Activated T-helper 2 cell treated with anti-CD3 and anti-CD28 coated beads, Interferon-gamma antibody, Interleukin-2, Interleukin-4, amounts not matched to agents 10 μg/mL and 5 μg/mL and 100 μg/mL, durations not matched to agents 14 hours and 24 hours and 36 hours (primary cell): ENCODE measurements at regions not wholly inside any gene's neighbourhood (a gene's known extent, or its start where the extent isn't known, plus 50 kb on each side); places are given as distances from the start of the nearest gene placed in this dataset.
"Not testable (repeated sequence)": the region's sequence is repeated elsewhere in the genome, so short reads cannot be mapped to it uniquely, and the experiment has no call there.

Experiments
- DNase-seq: peaks from one replicate; pipeline ENCODE4 v3.0.0; 2021; ENCODE audit warnings: low spot score
- H3K27ac Mint-ChIP-seq: one replicate; pipeline ENCODE4 v1.8.0; 2021; ENCODE audit warnings: mixed read lengths
- H3K27me3 Mint-ChIP-seq: one replicate; pipeline ENCODE4 v1.8.0; 2021; ENCODE audit warnings: low read depth, mixed read lengths
- H3K36me3 Mint-ChIP-seq: one replicate; pipeline ENCODE4 v1.8.0; 2021; ENCODE audit warnings: low read depth, mixed read lengths
- H3K4me1 Mint-ChIP-seq: one replicate; pipeline ENCODE4 v1.8.0; 2021; ENCODE audit warnings: low read depth, mixed read lengths
- H3K4me3 Mint-ChIP-seq: one replicate; pipeline ENCODE4 v1.8.0; 2021; ENCODE audit warnings: low read depth, mild to moderate bottlenecking, moderate library complexity, mixed read lengths
- H3K9me3 Mint-ChIP-seq: one replicate; pipeline ENCODE4 v1.8.0; 2021; ENCODE audit warnings: mixed read lengths
- intact Hi-C: fragments of 100-400 bp; cut with micrococcal nuclease; formaldehyde crosslinking; loops from one replicate; pipeline ENCODE4 v1.15.1; 2023

- intact Hi-C loops: no loop called here
- Mint-ChIP-seq H3K27me3 (no peaks in the 10 kb centered on the region), H3K27ac (no peak overlapping the region), H3K9me3 (peaks cover 74% of the 10 kb centered on the region), H3K4me1 (no peaks in the 10 kb centered on the region), H3K36me3 (peaks cover 3% of the 10 kb centered on the region), H3K4me3 (no peak overlapping the region)
- DNase-seq: no peak
Measured at GRCh38 chr16:35795361-35796029, 2336.1 kb downstream of the TP53TG3F start.

- Mint-ChIP-seq H3K27me3 (no peaks in the 10 kb centered on the region), H3K4me1 (no peaks in the 10 kb centered on the region), H3K36me3 (no peaks in the 10 kb centered on the region), H3K9me3 (peaks cover 70% of the 10 kb centered on the region), H3K27ac (no peak overlapping the region), H3K4me3 (no peak overlapping the region)
- DNase-seq: no peak
- intact Hi-C loops: no loop called here
Measured at GRCh38 chr16:35797811-35798210, 2338.4 kb downstream of the TP53TG3F start.

- intact Hi-C loops: no loop called here
Measured at GRCh38 chr16:35798885-35799426, 2339.5 kb downstream of the TP53TG3F start.

GRCh38 chr16:35804465-35804864, 2345.1 kb downstream of the TP53TG3F start:
- not testable (repeated sequence) for H3K4me3 Mint-ChIP-seq, H3K27me3 Mint-ChIP-seq, H3K4me1 Mint-ChIP-seq

More at GRCh38 chr16:35798885-35799426, 2339.5 kb downstream of the TP53TG3F start:
- H3K4me3 Mint-ChIP-seq: no peak overlapping the region
- no peaks in the 10 kb centered on the region for H3K4me1 Mint-ChIP-seq
- peaks cover 68% of the 10 kb centered on the region for H3K9me3 Mint-ChIP-seq
- DNase-seq: no peak
- H3K27me3 Mint-ChIP-seq: no peaks in the 10 kb centered on the region
- H3K36me3 Mint-ChIP-seq: no peaks in the 10 kb centered on the region
- H3K27ac Mint-ChIP-seq: no peak overlapping the region

GRCh38 chr16:35823342-35823741, 2363.9 kb downstream of the TP53TG3F start:
- no peaks in the 10 kb centered on the region for H3K27me3 Mint-ChIP-seq
- peaks cover 42% of the 10 kb centered on the region for H3K9me3 Mint-ChIP-seq
- H3K4me3 Mint-ChIP-seq: no peak overlapping the region
- intact Hi-C loops: no loop called here
- no peak for DNase-seq
- no peak overlapping the region for H3K27ac Mint-ChIP-seq
- no peaks in the 10 kb centered on the region for H3K36me3 Mint-ChIP-seq
- no peaks in the 10 kb centered on the region for H3K4me1 Mint-ChIP-seq

More at GRCh38 chr16:35804465-35804864, 2345.1 kb downstream of the TP53TG3F start:
- H3K27ac Mint-ChIP-seq, H3K36me3 Mint-ChIP-seq, DNase-seq, intact Hi-C loops: not testable (repeated sequence)
- peaks cover 55% of the 10 kb centered on the region for H3K9me3 Mint-ChIP-seq

- H3K27me3 Mint-ChIP-seq: no peaks in the 10 kb centered on the region
- H3K4me1 Mint-ChIP-seq: no peaks in the 10 kb centered on the region
- peaks cover 69% of the 10 kb centered on the region for H3K9me3 Mint-ChIP-seq
- no peak overlapping the region for H3K4me3 Mint-ChIP-seq
- intact Hi-C loops: no loop called here
- no peaks in the 10 kb centered on the region for H3K36me3 Mint-ChIP-seq
- no peak for DNase-seq
- H3K27ac Mint-ChIP-seq: no peak overlapping the region
Measured at GRCh38 chr16:35841632-35842031, 2382.2 kb downstream of the TP53TG3F start.

- Mint-ChIP-seq H3K36me3 (no peaks in the 10 kb centered on the region), H3K27me3 (no peaks in the 10 kb centered on the region), H3K27ac (no peak overlapping the region), H3K4me3 (no peak overlapping the region), H3K4me1 (no peaks in the 10 kb centered on the region), H3K9me3 (peaks cover 63% of the 10 kb centered on the region)
- intact Hi-C loops: no loop called here
- DNase-seq: no peak
Measured at GRCh38 chr16:35862242-35862641, 2402.8 kb downstream of the TP53TG3F start.

GRCh38 chr16:35868630-35869029, 2409.2 kb downstream of the TP53TG3F start:
- no peak for DNase-seq
- intact Hi-C loops: no loop called here
- Mint-ChIP-seq H3K27ac (no peak overlapping the region), H3K4me1 (no peaks in the 10 kb centered on the region), H3K27me3 (no peaks in the 10 kb centered on the region), H3K36me3 (no peaks in the 10 kb centered on the region), H3K9me3 (peaks cover 78% of the 10 kb centered on the region), H3K4me3 (no peak overlapping the region)

- Mint-ChIP-seq H3K4me3 (no peak overlapping the region), H3K4me1 (no peaks in the 10 kb centered on the region), H3K27ac (no peak overlapping the region), H3K36me3 (no peaks in the 10 kb centered on the region), H3K9me3 (peaks cover 59% of the 10 kb centered on the region), H3K27me3 (no peaks in the 10 kb centered on the region)
- intact Hi-C loops: no loop called here
- no peak for DNase-seq
Measured at GRCh38 chr16:35873472-35873871, 2414.1 kb downstream of the TP53TG3F start.

GRCh38 chr16:35881654-35882053, 2422.2 kb downstream of the TP53TG3F start:
- no peak overlapping the region for H3K4me3 Mint-ChIP-seq
- H3K36me3 Mint-ChIP-seq: no peaks in the 10 kb centered on the region
- H3K9me3 Mint-ChIP-seq: peaks cover 73% of the 10 kb centered on the region
- no peak for DNase-seq
- intact Hi-C loops: no loop called here
- H3K27ac Mint-ChIP-seq: no peak overlapping the region
- H3K4me1 Mint-ChIP-seq: no peaks in the 10 kb centered on the region
- no peaks in the 10 kb centered on the region for H3K27me3 Mint-ChIP-seq

GRCh38 chr16:35906440-35906839, 2447.0 kb downstream of the TP53TG3F start:
- intact Hi-C loops: no loop called here
- peaks cover 81% of the 10 kb centered on the region for H3K9me3 Mint-ChIP-seq
- DNase-seq: no peak

GRCh38 chr16:35908152-35908551, 2448.7 kb downstream of the TP53TG3F start:
- no peak overlapping the region for H3K4me3 Mint-ChIP-seq
- no peak overlapping the region for H3K27ac Mint-ChIP-seq
- peaks cover 85% of the 10 kb centered on the region for H3K9me3 Mint-ChIP-seq
- no peaks in the 10 kb centered on the region for H3K4me1 Mint-ChIP-seq
- DNase-seq: no peak
- intact Hi-C loops: no loop called here
- H3K36me3 Mint-ChIP-seq: no peaks in the 10 kb centered on the region
- no peaks in the 10 kb centered on the region for H3K27me3 Mint-ChIP-seq

More at GRCh38 chr16:35906440-35906839, 2447.0 kb downstream of the TP53TG3F start:
- Mint-ChIP-seq H3K27ac (no peak overlapping the region), H3K4me1 (no peaks in the 10 kb centered on the region), H3K27me3 (no peaks in the 10 kb centered on the region), H3K4me3 (no peak overlapping the region), H3K36me3 (no peaks in the 10 kb centered on the region)

- Mint-ChIP-seq H3K36me3 (no peaks in the 10 kb centered on the region), H3K9me3 (peaks cover 82% of the 10 kb centered on the region), H3K4me3 (no peak overlapping the region), H3K27me3 (no peaks in the 10 kb centered on the region), H3K4me1 (no peaks in the 10 kb centered on the region), H3K27ac (no peak overlapping the region)
- DNase-seq: no peak
- intact Hi-C loops: no loop called here
Measured at GRCh38 chr16:35908942-35909341, 2449.5 kb downstream of the TP53TG3F start.
